CD1c-positive myeloid dendritic cell (primary cell): ENCODE measurements at regions not wholly inside any gene's neighbourhood (a gene's known extent, or its start where the extent isn't known, plus 50 kb on each side); places are given as distances from the start of the nearest gene placed in this dataset.

Experiments
- DNase-seq: peaks from one replicate; pipeline ENCODE4 v3.0.0-alpha.2; 2016; ENCODE audit errors: extremely low spot score

DNA sequence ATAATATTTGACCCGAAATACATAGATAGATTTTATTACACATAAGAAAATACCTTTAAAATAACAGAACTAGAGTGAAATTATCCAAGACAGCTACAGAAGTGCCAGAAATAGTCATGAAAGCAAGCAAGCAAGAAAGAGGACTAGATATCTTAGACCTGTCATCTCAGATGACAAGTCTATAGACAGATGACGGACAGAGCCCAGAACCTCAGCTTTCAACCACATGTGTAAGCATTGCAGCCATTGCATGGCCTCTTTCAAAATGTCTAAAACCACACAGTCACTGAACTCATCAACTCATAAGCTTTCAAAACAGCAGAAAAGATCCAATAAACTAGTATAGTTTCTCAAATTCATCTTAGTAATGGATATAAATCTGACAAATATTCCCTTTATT, 59.8 kb upstream of the FHIT start:
- no peak for DNase-seq

DNA sequence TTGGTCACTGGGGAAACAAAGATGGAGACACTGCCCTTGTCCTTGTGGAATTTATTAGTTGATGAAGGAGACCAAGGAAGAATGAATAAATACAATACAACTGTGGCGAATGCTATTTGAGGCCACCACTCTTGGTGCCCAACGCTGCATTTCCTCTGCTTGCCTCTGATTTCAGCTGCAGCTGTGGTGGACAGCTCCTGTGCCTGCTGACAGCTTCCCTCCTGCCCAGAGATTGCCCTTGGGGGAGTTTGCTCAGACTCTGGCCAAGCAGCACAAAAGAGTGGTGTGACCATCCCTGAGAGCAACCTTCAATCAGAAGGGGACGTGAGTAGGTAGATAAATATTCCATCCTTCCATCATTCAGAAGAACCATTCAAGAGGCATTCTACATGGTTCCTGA, 64.6 kb upstream of the FHIT start:
- no peak for DNase-seq

DNA sequence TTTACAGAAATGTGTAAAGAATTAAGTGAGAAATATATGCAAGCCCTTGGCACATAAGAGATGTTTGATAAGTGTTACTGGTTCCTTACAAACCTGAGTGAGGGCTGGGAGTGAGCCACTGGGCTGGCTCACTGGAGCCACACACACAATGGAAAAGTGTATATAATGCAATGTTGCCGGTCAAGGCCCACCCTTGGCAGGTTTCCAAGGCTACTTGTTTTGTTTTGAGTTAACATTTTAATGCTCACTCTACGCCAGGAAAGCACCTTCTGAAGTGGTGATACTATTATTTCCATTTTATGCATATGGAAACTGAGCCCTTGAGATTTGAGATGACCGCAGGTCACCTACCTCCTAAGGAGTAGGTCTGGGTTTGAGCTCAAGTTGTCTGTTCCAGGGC, 71.8 kb upstream of the FHIT start:
- no peak for DNase-seq

DNA sequence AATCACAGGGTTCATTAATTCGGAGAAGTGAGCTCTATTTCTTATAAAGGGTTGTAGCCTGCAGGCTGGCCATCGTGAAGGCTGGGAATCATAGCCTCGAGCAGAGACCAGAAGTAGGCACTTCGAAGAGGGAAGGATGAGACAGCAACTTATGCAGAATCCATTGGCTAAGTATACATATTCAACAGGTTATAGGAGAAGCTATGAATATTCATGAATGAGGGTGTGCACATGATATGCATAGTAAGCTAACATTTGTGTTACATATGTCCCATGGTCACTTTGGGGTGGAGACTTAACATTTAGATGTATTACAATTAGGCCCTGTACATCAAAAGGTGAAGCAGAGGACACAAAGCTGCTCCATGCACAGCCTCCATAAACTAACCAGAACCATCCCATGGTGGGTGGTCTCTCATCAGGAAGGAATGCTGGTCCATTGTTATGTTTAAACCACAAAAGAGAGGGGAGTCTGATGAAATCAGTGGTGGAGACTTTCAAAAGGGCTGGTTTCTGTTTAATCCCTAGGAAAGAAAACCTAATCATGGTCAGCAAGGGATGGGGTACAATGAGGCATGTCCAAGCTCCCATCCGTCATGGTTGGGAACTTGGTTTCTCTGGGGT, 80.8 kb upstream of the FHIT start:
- DNase-seq = no peak

DNA sequence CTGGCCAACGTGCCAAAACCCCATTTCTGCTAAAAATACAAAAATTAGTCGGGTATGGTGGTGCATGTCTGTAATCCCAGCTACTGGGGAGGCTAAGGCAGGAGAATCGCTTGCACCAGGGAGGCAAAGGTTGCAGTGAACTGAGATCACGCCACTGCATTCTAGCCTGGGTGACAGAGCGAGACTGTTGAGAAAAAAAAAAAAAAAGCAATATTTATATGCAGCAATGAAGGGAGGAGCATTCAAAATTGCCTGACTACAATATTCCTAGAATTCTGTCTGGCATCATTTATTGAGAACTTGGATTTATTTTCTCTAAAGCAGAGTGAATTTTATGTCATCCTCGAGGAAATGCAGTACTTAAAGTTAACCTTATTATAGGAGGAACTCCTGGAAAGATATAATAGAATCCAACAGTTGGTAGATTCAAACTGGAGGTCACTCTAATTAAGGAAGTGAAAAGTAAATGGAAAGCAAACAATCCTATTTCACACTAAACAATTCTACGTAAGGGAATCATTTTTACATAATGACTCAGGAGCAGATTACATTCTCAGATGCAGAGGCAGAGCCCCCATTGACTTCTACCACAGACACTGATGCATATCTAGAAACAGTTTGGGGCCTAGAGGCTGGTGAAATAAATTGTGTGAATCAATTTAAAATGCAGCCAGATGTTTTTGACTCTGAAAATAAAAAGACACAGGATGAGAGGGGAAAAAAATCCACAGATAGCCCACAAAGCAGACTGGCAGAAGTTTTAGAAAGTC, 82.1 kb upstream of the FHIT start:
- peak; percentile 39 for DNase-seq

DNA sequence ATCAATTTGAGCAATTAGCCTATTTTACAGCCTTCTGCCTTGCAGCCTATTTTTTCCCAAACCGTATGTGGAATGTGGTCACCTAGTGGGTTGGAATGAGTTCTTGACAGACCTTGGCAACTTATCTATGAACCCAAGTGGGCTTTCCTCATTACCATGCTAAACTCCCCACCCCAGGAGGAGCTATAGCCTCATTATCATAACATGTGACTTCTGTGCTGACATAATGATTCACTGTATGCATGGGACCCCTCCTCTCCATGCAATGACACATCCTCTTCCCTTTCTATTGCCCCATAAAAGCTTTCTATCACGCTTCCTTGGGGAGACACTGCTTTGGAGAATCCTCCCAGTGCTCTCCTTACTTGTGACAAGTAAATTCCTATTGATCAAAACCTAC, 83.5 kb upstream of the FHIT start:
- no peak for DNase-seq

DNA sequence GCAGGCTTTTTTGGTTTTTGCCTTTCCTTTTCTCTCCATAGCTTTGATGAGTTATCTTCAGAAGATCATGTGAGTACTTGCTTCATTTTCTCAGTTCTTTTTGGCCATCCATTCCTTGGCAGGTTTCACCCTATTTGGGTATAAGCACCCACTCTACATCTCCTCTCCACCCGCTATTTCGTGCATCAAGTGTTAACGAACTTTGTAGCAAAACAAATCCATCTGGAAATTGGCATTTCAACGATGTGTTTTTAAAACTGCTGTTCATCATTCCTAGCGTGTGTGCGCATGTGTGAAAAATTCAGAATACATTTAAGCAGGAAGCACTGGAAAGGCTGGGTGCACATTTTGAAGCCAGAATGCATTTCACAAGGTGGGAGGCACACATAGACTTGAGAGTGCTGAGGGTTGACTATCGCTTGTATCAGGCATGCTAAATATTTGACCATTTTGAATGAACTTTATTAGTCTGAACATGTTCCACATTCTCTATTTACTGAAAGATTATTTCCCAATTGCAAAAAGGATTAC, 89.7 kb upstream of the FHIT start:
- DNase-seq = no peak

DNA sequence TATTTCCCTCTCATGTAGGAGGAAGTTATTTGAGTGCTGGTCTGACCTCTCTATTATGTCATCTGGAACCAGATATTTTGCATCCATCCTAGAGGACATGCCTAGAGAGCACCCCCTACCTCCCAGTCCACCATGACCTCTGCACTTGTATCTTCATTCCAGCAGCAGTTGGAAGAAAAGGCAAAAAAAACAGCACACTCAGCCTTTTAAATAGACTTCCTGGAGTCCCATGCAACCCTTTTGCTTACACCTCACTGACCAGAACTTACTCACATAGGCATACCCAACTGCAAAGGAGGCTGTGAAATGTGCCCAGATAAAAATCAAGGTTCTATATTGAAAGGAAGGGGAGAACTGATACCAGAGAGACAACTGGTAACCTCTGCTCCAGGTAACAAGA, 92.3 kb upstream of the FHIT start:
- DNase-seq = no peak

DNA sequence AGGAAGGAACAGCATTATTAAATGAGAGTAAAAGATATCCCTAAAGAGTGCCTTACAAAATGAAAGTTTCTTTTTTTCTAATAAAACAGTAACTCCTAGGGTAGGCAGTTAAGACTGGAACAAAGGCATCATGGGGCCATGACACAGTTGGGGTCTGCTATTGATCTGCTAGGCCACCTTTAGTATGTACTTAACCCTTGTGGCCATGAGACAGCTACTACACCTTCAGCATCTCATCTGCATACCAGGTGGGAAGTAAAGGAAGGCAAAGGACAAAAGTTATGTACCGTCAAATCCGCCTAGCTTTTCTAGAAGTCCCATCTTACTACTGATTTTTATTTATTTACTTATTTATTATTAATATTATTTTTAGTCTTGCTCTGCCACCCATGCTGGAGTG, 93.8 kb upstream of the FHIT start:
- DNase-seq = no peak

DNA sequence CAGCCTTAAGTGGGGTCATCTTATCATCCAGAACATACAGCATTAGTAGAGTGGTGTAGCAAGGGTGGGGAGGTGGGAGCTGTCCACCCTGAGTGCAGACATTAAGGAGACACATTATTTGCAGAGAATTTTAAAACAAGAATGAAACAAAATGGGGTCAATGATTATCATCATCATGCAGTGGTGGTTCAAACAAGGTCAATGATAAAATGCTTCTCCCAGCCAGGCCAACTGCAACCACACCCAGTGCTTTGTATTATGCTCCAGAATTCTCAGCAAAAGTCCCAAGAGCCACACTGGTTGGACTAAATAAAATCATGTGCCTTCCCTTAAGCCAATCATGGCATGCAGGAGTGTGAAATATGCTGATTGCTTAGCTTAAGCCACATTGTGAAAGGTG, 96.7 kb upstream of the FHIT start:
- no peak for DNase-seq

DNA sequence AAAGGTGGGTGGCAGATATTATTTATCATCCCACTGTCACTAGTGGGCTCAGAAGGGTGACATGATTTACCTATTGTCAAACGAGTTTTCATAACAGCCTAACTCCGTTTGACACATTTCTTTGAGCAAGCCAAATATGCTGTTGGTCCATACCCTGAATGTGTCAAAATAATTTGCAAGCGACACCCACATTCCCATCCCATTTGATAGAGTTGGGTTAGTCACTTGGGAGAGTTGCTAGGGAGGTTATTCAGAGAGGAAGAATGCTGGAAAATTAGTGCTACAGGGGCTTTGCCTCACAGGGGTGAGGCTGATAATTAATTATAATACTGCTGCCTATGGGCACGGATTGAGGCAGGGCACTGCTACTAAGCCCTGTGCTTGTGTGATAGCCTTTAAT, 98.5 kb upstream of the FHIT start:
- DNase-seq = no peak

DNA sequence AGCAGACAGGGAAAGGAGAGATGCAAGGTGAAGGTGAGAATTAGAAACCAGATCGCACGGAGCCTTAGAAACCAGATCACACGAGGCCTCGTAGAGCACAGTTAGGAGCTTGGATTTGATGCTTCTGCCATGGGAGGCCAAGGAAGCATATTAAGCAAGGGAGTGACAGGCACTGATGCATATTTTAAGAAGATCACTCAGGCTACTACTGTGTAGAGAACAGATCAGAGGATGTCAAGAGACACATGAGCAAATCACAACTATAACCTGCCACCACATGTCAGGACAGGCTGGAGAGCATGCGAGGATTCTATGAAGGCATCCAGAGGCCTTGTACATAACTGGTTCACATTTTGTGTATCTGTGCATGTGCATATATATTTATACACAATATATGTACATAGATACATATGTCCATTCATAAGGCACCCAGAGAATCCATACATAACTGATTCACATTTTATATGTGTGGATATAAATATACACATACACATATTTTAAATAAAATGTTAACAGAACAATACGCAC, 99.6 kb upstream of the FHIT start:
- DNase-seq = no peak

DNA sequence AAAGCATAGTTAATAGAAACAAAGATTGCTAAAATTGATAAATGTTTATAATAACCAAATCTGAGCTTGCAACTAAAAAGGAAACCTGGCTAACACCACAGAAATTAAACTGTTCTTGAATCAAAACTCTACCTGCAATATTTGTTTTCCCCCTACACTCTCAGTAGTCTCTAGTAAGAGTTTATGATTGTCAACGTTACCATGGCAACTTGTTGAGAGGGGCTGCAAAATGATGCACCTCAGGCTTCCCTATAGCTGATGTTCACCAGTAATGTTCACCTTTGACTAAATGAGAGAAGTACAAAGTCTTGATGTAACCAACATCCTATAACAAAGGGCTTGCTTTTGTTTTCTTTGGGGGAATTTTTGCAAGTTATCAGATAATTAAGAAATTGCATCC, 101.1 kb upstream of the FHIT start:
- DNase-seq = no peak

DNA sequence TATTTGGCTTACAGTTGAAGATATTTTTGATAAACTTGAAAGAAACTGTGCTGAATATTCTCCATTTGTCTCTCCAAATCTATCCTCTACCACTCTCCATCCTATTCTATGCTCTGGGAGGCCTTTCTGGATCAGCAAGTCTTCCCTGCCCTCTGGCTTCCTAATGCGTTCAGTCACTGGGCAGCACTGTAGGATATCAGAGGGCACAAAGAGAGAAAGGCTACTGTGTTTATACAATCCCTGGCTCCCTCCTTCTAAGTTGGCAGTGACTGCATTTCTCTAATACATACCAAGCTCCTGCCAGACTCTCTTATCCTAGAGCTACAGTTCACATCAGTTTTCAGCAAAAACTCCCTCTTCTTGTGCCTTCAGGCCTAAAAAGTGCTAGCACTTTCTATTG, 102.1 kb upstream of the FHIT start:
- DNase-seq = no peak

DNA sequence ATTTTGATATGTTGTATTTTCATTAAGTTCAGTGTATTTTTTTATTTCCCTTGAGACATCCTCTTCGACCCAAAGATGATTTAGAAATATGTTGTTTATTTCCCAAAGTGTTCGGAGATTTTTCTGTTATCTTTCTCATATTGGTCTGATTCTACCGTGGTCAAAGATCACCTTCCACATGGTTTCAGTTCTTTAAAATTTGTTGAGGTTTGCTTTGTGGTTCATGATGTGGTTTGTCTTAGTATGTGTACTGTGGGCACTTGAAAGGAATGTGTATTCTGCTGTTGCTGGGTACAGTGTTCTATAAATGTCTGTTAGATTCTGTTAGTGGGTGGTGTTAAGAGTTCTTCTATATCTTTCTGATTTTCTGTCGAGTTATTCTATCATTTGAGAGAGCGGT, 103.4 kb upstream of the FHIT start:
- DNase-seq = no peak

DNA sequence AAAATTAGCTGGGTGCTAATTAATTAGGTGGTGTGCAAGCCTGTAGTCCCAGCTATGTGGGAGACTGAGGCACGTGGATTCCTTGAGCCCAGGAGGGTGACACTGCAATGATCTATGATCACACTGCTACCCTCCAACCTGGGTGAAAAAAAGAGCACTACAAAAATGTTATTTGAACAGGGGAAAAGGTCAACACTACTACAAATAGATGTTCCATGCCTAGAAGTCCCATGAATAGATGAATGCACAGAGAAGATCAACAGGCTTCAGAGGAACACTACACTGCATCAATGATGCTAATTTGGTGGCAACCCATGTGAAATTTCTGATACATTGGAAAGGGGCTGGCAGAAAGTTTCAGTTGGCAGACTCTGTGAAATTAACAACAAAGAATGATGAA, 105.4 kb upstream of the FHIT start:
- no peak for DNase-seq

DNA sequence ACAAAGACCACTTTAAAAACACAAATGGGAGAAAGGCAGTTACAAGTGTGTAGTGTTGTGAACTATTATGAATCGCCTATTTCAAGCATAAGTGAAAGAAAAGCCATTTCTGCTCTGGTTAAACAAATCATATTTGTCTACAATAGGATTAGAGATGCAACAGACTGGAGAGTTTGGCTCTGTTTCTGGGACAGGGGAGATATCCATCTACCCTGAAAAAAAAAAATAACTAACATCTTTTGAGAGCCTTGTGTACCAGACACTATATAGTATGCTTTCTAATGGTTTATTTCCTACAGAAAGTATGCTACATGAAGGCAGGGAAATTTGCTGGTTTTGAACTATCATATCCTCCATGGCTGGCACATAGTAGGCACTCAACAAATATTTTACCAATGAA, 106.7 kb upstream of the FHIT start:
- DNase-seq = no peak

DNA sequence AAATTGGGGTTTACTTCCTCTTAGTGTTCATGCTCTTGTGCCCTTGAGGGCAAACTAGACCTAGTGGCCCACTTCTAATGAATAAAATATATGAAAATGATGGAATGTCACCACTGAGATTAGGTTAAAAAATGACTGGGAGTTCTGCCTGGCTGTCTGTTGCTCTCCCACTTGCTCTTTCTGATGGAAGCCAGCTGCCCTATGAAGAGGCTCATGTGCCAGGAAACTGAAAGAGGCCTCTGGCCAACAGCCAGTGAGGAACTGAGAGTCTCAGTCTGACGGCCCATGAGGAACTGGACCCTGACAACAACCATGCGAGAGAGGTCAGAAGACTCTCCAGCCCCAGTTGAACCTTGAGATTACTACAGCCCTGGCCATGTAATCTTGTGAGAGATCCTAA, 107.1 kb upstream of the FHIT start:
- peak; percentile 94 for DNase-seq

DNA sequence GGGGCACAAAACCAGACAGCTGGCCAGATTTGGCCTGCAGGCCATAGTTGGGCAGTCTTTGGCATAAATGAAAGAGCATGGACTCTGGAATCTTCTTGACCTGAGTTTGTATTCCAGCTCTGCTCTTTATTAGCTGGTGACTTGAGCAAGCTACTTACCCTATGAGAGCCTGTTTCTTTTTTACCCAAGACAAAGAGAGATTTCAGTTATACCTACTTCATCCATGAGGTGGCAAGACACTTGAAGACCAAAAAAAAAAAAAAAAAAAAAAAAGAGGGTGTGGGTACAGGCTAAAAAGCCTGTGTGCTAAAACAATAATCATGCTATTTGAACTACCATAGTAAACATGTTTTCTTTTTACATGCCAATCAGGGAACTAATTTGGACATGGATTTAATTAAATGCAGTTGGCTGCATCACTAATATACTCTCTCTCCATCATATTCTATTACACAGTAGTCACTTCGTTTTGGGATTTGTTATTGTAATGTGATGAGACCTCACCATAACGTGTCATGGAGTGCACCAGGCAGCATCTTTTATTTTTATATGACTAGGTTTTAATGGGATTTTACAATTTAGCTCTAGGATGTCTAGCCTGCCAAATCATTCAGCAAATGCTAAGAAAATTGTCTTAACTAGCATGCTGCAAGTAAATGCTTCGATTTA, 109.2 kb upstream of the FHIT start:
- DNase-seq = no peak

DNA sequence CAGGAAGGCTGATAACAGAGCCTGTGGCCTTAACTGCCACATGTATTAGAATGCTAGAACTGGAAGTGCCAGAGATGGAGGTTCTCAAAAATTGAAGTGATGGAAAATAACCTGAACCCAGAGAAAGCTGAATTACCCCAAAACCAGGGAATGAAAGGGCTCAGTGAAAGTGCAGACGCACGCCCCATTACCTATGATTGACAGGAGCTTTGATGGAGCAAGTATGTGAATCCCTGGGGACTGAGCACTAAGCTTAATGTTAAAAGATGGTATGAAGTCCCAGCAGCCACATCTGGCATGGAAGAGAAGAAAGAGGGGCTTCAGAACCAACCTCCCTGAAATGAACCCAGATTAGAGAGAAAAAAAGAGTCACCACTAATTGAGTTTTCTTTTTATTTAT, 118.4 kb upstream of the FHIT start:
- DNase-seq = no peak

DNA sequence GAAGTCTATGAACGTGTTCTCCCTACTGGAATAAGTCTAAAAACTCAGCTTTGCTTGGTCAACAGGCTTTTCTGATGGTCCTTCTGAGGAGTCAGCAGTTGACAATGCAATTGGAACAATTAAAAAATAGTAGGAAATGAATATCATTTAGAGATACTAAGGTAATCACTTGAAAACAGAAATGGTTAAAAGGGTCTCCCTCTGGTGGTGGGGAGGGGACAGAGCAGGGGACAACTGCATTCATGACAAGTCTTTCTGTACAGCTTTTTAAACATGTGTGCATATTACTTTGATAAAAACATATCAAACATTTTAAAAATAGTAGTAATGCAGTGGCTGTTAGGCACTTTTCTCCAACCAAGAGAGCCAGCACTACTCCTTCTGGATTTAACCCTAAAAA, 119.9 kb upstream of the FHIT start:
- no peak for DNase-seq

DNA sequence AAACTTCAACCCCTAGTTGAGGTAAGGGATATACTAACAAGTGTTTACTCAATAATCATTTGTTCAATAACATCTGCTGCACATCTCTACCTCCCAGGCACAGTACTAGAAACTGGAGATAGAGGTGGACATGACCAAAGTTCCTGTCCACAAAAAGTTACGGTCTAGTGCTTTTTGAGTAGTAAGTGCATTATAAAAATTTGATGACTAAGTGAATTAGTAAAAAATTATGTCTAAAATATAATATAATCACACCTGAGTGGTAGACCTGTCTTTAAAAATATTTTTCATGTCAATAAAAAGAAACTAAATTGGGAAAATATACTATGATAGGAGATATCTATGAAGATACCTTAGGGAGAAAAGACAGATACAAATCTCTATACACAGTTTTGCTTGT, 121.5 kb upstream of the FHIT start:
- DNase-seq = no peak

DNA sequence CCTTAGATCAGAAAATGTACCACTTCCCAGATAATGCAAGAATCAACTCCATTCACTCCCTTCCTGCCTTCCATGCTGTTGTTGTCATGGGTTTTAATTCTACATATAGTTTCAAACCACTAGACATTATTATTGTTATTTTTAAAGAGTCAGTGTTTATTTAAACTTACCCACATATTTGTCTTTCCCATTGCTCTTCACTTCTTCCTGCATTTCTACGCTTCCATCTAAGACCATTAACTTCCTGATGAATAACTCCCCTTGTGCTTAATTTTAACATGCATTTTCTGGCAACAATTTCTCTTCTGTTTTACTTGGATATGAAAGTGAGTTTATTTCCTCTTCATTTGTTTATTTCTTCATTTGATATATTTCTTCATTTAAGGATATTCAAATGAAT, 127.1 kb upstream of the FHIT start:
- DNase-seq = no peak
